BLaER1 (cell line): ENCODE measurements at regions not wholly inside any gene's neighbourhood (a gene's known extent, or its start where the extent isn't known, plus 50 kb on each side); places are given as distances from the start of the nearest gene placed in this dataset.
"Not testable (repeated sequence)": the region's sequence is repeated elsewhere in the genome, so short reads cannot be mapped to it uniquely, and the experiment has no call there.

ENCODE experiments used
- H3K27ac ChIP-seq: shearing (Covaris generic); formaldehyde crosslinking; 2 replicates; pipeline ENCODE4 v1.8.1; 2022
- H3K27me3 ChIP-seq: shearing (Covaris generic); formaldehyde crosslinking; 2 replicates; pipeline ENCODE4 v1.8.1; 2022
- H3K36me3 ChIP-seq: shearing (Covaris generic); formaldehyde crosslinking; 2 replicates; pipeline ENCODE4 v1.8.1; 2022
- H3K4me1 ChIP-seq: shearing (Covaris generic); formaldehyde crosslinking; 2 replicates; pipeline ENCODE4 v1.8.1; 2022
- H3K4me2 ChIP-seq: shearing (Covaris generic); formaldehyde crosslinking; 2 replicates; pipeline ENCODE4 v1.8.1; 2022
- H3K4me3 ChIP-seq: shearing (Covaris generic); formaldehyde crosslinking; 2 replicates; pipeline ENCODE4 v1.8.1; 2022
- H3K9ac ChIP-seq: shearing (Covaris generic); formaldehyde crosslinking; 2 replicates; pipeline ENCODE4 v1.8.1; 2022
- H3K9me3 ChIP-seq: shearing (Covaris generic); formaldehyde crosslinking; 2 replicates; pipeline ENCODE4 v1.8.1; 2022
- H4K20me1 ChIP-seq: shearing (Covaris generic); formaldehyde crosslinking; 2 replicates; pipeline ENCODE4 v1.8.1; 2022

DNA sequence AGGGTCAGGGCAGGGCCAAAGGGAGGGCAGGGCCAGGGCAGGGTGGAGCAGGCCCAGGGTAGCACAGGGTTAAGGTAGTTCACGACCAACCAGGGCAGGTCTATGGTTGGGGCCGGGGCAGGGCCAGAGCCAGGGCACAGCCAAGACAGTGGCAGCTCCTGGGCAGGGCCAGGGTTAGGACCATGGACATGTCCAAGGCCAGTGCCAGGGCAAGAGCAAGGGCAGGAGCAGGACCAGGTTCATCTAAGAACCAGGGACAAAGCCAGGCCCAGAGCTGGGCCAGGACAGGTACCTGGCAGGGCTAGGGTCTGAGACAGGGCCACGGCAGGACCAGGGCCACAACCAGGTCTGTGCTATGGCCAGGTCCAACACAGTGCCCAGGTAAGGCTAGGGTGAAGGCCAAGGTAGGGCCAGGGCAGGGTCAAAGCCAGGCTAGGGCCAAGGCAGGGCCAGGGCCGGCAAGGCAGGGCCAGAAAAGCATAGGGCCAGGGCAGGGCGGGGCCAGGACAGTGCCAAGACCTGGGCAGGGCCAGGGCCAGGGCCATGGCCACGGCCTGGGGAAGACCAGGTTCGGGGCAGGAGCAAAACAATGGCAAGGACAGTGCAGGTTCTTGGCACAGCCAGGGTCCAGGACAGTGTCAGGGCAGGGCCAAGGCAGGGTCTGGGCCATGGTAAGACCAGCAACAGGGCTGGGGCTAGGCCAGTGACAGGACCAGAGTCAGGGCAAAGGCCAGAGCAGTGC is 2874.4 kb downstream of the RPIA start:
- not testable (repeated sequence) for H3K27ac ChIP-seq, H3K27me3 ChIP-seq, H4K20me1 ChIP-seq, H3K4me3 ChIP-seq, H3K4me2 ChIP-seq, H3K9me3 ChIP-seq, H3K36me3 ChIP-seq, H3K4me1 ChIP-seq, H3K9ac ChIP-seq

DNA sequence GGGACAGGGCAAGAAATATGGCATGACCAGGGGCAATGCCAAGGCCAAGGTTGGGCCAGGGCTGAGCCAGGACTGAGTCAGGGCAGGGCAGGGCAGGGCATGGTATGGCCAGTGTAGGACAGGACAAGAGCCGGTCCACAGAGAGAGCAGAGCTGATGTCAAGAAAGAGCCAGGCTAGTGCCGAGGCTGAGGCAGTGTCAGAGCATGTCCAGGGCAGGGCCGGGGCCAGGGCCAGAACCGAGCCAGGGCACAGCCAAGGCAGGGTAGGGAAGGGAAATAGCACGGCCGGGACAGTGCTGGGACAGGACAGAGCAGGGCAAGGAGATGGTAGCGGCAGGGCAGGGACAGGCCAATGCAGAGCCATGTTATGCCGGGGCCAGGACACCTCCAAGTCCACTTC is 2875.1 kb downstream of the RPIA start:
- H3K4me3 ChIP-seq, H3K4me1 ChIP-seq, H3K36me3 ChIP-seq, H3K27me3 ChIP-seq, H3K4me2 ChIP-seq, H3K9me3 ChIP-seq, H3K27ac ChIP-seq, H4K20me1 ChIP-seq, H3K9ac ChIP-seq: not testable (repeated sequence)

DNA sequence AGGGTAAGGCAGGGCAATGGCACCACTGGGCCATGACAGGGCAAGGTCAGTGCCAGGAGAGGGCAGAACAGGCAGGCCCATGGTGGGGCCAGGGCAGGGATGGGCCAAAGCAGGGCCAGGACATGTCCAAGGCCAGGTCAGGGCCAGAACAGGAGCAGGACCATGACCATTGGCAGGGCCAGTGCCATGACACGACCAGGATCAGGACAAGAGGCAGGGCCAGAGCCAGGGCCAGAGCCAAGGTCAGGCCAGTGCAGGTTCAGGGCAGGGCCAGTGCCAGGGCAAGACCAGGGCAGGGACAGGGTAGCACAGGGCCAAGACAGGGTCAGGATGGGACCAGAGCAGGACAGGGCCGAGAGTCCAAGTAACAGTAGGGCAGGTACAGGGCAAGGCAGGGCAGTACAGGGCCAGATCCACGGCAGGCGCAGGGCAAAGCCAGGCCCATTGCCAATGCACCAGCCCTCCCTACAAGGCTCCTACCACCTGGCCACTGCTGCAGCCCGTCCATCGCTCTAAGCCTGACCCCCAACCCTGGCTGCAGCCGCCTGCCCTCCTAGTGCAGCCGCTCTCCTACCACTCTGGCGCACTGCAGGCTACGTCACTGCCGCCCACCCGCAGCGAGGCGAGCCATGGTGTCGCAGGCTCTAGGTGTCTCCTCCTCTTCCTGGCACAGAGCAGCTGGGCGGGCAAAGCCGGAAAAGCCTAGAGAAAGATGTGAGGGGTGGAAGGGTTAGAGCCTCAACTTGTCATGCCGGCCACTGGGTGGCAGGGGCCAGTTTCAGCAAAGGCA is 2876.3 kb downstream of the RPIA start:
- not testable (repeated sequence) for H3K9ac ChIP-seq, H3K4me1 ChIP-seq, H4K20me1 ChIP-seq, H3K4me2 ChIP-seq, H3K4me3 ChIP-seq, H3K36me3 ChIP-seq, H3K9me3 ChIP-seq, H3K27me3 ChIP-seq, H3K27ac ChIP-seq

DNA sequence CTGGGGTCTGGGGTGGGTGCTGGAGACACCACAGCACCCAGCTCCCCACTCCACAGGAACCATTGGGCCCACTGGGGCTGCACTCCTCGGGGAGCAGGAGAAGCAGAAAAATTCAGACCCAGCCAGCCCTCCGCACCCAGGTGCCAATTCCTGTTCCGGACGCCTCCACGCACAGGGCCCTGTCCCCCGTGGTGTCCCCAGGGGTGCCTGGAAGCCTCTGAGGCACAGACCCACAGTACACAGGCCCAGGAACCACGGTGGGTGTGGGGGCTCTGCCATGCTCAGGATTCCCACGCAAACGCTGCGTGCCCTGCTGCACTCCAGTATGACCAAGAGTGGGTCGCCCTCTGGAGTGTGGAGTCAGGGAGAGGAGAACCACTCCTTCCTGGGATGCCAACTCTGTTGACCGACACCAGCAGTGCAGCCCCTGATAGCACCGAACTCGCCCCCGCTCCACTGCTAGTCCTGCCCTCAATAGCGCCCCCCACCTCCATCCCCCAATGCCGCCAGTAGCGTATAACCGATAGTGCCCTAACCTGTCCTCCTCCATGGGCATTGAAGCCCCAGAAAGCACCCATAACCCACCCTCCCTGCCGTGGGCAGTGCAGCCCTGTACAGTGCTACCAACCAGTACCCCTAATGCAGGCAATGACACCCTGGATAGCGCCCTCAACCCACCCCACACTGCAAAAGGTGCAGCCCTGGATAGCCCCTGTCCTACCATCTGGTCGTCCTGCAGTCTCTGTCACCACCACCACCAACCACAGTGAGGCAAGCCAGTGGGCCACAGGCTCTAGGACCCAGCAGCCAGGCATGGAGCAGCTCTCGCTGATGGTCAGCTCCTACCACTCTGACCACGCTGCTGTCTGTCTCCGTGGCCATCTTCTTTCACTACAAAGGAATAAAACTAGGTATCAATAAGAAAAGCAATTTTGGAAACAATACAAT is 2877.2 kb downstream of the RPIA start:
- not testable (repeated sequence) for H3K4me3 ChIP-seq, H3K4me1 ChIP-seq, H3K9me3 ChIP-seq, H3K27ac ChIP-seq, H3K36me3 ChIP-seq, H3K4me2 ChIP-seq, H3K9ac ChIP-seq, H4K20me1 ChIP-seq, H3K27me3 ChIP-seq

DNA sequence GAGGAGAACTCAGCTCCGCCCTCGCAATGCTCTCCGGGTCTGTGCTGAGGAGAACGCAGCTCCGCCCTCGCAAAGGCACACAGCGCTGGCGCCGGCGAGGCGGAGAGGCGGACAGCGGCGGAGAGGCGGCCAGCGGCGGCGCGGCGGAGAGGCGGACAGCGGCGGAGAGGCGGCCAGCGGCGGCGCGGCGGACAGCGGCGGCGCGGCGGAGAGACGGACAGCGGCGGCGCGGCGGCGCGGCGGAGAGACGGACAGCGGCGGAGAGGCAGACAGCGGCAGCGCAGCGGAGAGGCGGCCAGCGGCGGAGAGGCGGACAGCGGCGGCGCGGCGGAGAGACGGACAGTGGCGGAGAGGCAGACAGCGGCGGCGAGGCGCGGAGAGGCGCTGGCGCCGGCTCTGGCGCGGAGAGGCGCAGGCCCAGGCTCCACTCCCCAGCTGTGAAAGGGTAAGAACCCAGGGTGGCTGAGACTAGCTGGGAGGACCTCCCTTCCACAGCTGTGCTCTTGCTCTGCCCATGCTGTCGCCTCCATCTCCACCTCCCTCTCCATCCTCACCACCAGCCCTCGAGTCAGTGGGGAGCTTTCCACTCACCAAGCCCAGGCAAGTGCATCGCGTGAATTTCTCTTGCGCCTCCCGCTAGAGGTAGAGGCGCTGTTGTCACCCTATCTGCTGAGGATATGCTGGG is 2879.9 kb downstream of the RPIA start:
- not testable (repeated sequence) for H3K4me1 ChIP-seq, H3K9ac ChIP-seq, H3K9me3 ChIP-seq, H3K27ac ChIP-seq, H3K27me3 ChIP-seq, H3K4me2 ChIP-seq, H3K36me3 ChIP-seq, H4K20me1 ChIP-seq, H3K4me3 ChIP-seq

DNA sequence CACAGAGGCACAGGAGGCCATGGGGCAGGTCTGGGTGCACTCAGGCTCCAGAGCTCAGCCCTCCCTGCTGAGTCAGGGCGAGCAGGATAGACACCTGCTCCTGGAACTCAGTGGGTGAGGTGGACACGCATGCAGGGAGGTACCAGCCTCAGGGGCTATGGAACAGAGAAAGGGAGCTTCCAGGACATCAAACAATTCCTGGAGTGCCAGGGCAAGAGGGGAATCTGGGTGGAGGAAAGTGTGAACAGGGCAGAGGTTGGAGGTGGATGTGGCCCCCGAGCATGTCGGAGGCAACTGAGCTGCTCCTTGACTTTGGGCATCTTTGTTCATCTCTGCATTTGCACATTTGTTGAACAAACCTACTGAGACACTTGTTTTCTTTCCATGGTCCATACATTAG is 2881.5 kb downstream of the RPIA start:
- H3K9ac ChIP-seq, H3K9me3 ChIP-seq, H3K4me1 ChIP-seq, H3K36me3 ChIP-seq, H3K4me2 ChIP-seq, H3K27ac ChIP-seq, H3K4me3 ChIP-seq, H3K27me3 ChIP-seq, H4K20me1 ChIP-seq: not testable (repeated sequence)

DNA sequence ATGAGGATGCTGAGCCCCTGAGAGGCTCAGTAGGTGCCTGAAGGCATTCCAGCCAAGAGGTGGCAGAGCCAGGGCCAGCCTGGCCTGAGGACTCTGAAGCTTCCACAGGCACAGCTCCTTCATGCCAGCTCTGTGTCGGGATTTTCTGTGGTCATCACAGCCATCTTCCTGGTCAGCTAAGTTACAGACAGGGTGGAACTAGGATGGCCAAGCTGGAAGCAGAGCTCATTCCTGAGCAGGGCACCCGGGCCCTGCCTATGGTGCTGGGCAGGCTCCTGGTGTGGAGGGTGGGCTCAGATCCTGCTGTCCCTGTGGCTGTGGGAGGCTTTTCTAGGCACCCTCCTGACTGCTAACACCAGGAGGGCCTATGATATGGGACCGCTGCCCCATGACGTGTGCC is 2882.3 kb downstream of the RPIA start:
- H4K20me1 ChIP-seq, H3K27me3 ChIP-seq, H3K4me2 ChIP-seq, H3K9ac ChIP-seq, H3K27ac ChIP-seq, H3K4me1 ChIP-seq, H3K4me3 ChIP-seq, H3K36me3 ChIP-seq, H3K9me3 ChIP-seq: not testable (repeated sequence)

DNA sequence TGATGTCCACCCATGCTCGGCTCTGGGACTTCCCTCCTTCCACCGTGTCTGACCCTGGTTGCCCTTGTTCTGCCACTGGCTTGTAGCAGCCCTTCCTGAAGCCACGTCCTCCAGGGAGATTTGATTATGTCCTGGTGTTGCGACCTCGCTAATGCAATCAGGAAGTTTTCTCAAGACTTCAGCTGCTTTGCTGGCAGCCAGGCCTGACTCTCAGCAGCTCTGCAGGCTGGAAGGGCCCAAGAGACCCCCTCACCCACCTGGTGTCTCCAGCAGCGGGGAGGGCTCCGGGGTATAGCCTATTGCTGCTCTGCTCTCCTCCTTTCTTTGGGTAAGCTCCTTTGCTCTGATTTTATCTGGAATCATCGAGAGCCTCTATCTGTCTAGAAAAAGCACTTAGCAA is 2882.8 kb downstream of the RPIA start:
- H4K20me1 ChIP-seq, H3K4me3 ChIP-seq, H3K36me3 ChIP-seq, H3K4me1 ChIP-seq, H3K9ac ChIP-seq, H3K27me3 ChIP-seq, H3K4me2 ChIP-seq, H3K9me3 ChIP-seq, H3K27ac ChIP-seq: not testable (repeated sequence)

DNA sequence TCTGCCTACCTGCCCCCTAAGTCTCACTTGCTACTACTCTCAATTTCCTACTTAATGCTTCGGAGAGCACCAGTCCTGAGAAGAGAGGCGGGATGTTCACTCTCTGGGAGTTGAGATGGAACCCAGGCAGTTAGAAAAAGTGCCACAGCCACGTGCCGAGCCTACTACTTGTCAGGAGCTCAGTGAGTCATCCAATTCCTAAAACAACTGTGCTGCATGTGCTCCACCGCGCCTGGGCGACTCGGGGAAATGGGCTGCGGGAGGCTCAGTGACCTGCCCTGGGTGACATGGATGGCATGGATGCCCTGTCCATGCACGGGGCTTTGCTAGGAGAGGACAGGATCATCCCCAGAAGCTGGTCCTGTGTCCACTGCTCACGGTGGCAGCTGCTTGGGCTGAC is 2884.2 kb downstream of the RPIA start:
- H3K9me3 ChIP-seq, H3K36me3 ChIP-seq: not testable (repeated sequence)

DNA sequence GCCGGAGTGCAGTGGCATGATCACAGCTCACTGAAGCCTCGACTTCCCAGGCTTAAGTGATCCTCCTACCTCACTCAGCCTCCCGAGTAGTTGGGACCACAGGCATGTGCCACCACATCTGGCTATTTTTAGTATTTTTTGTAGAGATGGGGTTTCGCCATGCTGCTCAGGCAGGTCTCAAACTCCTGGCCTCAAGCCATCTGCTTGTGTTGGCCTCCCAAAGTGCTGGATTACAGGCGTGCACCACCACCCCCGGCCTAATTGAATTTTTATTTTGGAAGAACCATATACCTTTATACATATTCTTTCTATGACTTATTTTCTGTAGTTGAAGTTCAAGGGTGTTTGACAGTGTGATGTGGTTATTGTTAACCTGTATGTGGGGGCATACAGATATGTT is 2885.9 kb downstream of the RPIA start:
- not testable (repeated sequence) for H3K9ac ChIP-seq, H3K9me3 ChIP-seq, H3K27me3 ChIP-seq, H3K4me2 ChIP-seq, H4K20me1 ChIP-seq, H3K27ac ChIP-seq, H3K4me1 ChIP-seq, H3K4me3 ChIP-seq, H3K36me3 ChIP-seq

More for the DNA sequence above, 2884.2 kb downstream of the RPIA start:
- not testable (repeated sequence) for H3K27ac ChIP-seq, H3K9ac ChIP-seq, H3K27me3 ChIP-seq, H3K4me2 ChIP-seq, H3K4me3 ChIP-seq, H4K20me1 ChIP-seq, H3K4me1 ChIP-seq

DNA sequence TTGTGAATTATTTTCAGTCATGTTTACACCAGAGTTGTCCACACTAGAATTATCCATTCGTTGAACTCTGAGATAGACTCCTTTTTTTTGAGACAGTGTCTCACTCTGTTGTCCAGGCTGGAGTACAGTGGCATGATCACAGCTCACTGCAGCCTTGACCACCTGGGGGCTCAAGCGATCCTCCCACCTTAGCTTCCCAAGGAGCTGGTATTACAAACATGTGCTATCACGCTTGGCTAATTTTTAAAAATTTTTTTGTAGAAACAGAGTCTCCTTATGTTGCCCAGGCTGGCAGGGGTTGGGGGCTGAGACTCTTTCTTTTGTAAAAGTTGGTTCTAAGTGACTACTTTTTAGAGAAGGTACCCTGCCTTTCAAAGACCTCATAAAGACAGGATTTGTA is 2887.2 kb downstream of the RPIA start:
- not testable (repeated sequence) for H3K4me3 ChIP-seq, H3K4me2 ChIP-seq, H3K36me3 ChIP-seq, H3K27ac ChIP-seq, H3K4me1 ChIP-seq, H4K20me1 ChIP-seq, H3K27me3 ChIP-seq, H3K9me3 ChIP-seq, H3K9ac ChIP-seq

DNA sequence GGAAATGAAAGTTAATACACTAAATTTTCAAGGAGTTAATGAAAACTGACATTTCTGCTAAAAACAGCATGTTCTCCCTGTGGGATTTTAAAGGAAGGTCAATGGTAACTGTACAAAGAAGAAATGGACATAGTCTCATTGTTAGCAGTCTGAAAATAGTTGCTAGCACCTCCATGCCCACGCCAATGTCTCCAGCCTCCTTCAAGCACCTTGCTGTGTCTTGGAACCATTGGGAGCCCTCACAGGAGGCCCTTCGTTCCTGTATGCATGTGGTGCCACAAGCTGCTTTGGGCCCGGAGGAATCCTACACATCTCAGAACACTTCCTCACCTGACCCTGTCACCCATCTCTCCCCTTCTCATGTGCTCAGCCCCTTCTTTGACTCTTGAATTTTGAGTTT is 2888.1 kb downstream of the RPIA start:
- H3K4me1 ChIP-seq, H4K20me1 ChIP-seq, H3K4me2 ChIP-seq, H3K27me3 ChIP-seq, H3K36me3 ChIP-seq, H3K9ac ChIP-seq, H3K9me3 ChIP-seq, H3K4me3 ChIP-seq, H3K27ac ChIP-seq: not testable (repeated sequence)

DNA sequence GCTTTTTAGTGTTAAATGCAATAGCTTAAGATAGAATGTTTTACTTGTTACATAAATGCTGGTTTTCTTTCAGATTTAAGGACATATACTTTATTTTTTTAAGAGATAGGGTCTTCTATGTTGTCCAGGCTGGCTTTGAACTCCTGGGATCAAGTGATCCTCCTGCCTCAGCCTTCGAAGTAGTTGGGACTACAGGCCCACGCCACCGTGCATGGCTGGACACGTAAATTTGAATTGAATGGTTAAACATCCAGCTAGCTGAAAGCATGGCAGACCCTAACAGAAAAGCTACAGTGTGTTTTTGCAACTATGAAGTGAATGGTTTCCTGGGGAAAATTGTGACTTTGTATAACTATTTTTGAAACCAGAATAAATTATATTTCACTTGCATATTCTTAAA is 2888.6 kb downstream of the RPIA start:
- not testable (repeated sequence) for H3K4me1 ChIP-seq, H3K27ac ChIP-seq, H3K36me3 ChIP-seq, H3K9me3 ChIP-seq, H3K27me3 ChIP-seq, H3K4me2 ChIP-seq, H3K4me3 ChIP-seq, H4K20me1 ChIP-seq, H3K9ac ChIP-seq

DNA sequence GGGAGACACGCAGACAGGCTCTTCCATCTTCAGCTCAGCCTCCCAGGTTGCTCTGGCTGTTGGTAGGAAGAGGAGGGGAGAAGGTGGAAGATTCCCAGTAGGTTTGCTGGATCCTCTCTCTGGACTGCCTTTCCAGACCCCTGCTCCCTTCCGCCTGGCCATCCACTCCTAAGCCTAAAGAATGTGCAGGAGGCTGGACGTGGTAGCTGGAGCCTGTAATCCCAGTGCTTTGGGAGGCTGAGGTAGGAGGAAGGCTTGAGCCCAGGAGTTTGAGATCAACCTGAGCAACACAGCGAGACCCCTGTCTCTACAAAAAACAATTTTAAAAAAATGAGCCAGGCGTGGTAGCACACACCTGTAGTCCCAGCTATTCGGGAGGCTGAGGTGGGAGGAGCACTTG is 2895.6 kb downstream of the RPIA start:
- peaks cover 18% of the 10 kb centered on the region for H3K9me3 ChIP-seq
- H4K20me1 ChIP-seq, H3K27me3 ChIP-seq, H3K4me3 ChIP-seq, H3K4me1 ChIP-seq, H3K9ac ChIP-seq, H3K4me2 ChIP-seq, H3K27ac ChIP-seq, H3K36me3 ChIP-seq: not testable (repeated sequence)
